ENCODE measurements at regions not wholly inside any gene's neighbourhood (a gene's known extent, or its start where the extent isn't known, plus 50 kb on each side); places are given as distances from the start of the nearest gene placed in this dataset.

DNA sequence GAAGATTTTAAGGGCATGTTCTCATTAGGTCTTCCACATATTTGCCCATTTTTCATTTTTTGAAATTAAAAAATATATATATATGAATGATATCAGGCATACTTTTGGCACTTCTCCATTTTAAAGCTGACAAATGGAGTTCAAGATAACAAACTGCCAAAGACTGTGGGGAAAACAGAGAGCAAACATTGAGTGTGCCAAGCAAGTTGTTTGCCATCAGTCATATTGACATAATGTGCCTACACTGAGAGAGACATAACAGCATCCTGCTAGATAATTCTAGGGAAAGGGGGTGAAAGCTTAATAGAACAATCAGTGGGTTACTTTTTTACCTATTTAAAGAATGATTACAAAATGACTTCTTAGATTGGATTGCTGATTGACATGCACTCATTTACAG is 529.4 kb upstream of the CXADR start:
- DNase-seq: no peak

DNA sequence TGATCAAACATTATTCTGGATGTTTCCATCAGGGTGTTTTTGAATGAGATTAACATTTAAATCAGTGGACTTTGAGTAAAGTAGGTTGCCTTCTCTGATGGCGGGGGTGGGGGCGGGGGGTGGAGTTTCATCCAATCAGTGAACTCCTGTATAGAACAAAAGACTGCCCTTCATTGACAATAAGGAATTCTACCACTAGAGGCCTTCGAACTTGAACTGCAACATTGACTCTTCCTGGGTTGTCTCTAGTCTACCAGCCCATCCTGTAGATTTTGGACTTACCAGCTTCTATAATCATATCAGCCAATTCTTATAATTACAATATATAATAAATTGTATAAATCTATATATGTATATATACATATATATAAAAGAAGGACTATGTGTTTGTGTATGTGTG is 520.4 kb upstream of the CXADR start:
- no peak for DNase-seq

DNA sequence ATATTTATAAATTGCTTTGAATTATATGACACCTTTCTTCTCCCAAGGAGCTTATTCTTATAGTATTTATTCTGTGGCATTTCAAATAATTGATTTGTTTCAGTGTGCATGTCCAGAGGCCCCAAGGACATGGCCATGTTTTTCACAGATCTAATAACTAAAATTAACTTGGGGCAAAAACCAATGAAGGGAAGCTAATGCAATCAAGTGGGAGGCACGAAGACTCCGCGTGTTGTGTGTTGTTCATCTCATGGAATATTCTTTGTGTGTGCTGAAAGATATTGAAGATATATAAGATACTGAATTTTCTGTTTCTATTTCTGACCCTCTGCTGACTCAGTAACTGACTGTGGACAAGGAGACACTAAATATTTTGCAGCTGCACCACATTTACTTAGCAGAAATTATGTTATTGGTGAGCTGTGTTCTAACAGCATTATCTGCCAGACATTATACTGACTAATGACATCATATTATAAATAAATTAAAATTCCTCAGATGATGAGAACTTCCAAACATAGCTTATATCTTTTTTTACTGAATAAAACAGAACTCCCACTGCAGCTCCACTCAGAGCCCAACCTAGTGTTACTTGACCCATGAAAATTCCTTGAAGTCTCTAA is 519.3 kb upstream of the CXADR start:
- DNase-seq: no peak

DNA sequence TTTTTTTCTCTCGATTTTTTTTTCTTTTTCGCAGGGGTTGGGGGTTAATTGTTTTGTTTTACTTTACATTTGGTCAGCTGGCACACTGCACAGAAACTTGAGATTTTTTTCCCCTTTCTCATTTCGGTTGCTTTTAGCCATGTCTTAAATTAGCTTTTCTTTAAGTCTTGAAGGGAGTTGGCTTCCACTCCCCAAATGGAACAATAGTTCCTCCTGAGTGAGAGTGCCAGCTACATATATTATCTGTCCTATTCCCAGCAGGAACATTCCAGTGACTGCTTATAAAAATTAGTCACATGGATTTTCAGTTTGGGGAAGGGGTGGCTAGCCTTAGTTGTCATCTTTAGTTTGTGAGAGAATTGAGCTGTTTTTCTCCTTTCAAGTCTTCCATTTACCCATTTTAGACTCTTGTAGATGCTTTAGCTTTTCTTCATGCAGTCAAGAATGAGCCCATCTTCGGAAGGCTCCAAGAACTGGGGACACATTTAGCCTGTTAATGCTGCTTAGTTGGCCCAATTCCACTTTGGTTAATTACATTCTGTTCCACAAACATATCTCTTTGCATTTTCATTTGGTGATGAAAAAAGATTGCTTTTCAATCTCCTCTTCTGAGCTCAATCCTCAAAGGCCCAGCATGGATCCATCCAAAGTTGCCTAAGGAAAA is 510.1 kb upstream of the CXADR start:
- DNase-seq: no peak

DNA sequence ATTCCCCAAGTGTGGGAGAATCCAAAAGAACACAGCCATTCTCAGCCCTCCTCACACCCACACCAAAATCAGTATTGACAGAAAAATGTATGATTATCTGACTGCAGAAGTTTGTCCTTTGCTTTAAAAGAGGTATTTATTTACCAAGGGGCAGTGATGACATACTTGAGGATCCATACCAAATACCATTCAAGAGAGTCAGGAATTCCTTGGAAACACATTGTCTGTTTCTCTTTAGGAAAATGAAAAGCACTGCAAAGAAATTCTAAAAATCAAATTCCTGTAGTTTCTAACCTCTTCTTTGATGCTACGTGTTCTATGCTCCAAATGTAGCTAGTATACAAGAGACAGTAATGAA is 509.6 kb upstream of the CXADR start:
- DNase-seq: no peak

DNA sequence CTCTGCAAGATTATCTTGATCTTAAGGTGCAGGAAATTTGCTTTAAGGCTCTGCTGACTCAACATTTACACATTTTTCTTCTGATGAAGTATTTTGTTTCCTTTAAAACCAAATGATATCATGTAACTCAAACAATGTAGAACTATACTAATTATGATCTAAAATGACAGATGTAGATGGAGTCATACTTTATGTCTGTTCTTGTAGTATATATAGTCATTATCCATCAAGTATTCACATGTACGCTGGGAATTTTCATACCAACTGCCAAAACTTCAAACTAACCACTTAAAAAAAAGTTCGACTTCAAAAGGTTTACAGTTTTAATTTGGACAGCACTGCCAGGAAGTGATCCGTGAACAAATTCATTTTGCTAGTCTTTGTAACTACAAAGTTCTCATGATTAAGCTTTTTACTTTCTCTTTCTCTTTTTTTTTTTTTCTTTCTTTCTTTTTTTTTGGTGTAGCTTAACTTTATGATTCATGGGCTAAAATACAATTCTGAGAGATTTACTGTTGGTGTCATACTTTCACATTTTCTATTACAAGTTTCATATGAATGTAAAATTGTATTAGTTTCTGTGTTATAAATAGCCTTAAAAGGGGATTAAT is 509.0 kb upstream of the CXADR start:
- no peak for DNase-seq

DNA sequence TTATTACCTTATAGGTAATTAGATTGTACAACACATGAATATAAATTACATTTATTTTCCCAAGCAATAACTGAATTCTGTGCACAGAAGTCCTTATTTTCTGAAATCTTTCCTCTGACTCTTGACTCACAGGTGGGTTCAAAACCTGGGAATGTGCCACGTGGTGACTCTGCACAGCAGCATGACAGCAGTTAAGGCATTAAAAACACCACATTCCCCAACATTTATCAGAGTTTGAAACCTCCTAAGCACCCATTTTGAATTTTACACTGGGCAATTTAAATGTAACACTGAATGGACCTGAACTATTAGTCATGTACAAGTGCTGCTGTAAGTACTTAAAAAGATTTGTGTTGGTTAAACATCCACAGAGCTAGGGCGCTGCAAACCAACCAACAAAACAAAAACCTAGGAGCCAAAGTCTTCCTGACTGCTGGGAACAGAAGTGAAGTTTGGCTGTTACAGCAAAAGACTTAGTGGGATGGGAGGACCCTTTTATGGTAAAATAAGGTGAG is 480.6 kb upstream of the CXADR start:
- no peak for DNase-seq

DNA sequence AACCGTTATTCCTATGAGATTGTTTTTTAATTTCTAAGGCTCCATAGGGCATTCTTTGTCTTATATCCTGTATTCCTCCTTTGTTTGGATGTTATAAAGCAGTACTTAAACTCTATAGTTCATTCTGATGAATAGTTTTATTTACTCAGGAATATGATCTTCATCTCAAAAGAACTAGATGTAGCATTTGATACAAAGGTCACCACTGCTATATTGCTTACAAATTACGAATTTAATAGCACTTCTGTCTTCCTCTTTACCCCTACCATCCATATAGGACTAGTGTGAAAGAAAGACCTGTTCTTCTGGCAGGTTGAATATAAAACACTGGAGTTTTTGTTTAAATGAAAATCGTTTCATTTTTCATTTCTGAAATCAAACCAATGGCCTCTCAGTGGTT is 468.1 kb upstream of the CXADR start:
- no peak for DNase-seq

DNA sequence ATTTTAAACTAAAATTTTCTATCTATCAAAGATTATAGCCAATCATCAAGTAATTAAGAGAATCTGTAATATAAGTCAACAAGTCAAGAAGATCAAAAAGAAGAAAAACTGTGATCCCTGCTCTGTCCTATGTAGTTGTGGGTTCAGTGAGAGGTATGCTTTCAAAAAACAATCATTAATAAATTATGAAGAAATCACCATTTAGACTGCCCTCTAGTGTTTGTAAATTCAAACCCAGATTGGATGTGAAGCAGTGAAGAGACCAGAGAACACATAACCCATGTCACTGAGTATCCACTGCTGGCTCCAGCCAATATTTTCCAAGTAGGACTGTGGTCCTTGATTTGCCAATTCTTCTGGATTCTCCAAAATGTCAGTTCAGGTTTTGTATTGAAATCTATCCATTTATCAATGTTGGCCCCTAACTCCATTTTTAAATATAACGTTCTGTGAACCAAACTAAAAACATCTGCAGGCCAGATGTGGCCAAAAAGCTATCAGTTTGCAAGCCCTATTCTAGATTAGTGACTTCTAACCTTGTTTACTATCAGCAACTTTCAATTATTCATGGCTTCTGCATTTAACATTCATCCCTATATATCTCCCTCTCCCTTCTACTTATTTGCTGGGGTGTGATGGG is 467.5 kb upstream of the CXADR start:
- no peak for DNase-seq

DNA sequence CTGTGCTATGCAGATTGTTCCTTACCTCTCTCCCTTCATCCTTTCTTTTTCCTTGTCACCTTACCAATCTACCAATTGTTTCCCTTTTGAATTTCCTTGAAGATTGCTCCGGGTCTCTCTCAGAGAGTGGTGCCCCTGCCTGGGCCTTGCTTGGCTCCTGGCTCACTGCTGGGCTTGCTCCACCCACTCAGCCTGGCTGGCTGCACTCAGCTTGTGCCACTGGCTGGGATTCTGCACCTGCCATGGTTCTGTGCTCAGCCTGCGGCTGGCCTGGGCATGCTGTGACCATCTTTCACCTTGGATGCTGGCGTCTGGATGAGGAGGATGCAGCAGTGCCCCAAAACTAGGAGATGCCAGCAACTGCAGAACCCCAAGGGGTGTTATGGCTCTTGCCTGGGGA is 463.9 kb upstream of the CXADR start:
- no peak for DNase-seq

DNA sequence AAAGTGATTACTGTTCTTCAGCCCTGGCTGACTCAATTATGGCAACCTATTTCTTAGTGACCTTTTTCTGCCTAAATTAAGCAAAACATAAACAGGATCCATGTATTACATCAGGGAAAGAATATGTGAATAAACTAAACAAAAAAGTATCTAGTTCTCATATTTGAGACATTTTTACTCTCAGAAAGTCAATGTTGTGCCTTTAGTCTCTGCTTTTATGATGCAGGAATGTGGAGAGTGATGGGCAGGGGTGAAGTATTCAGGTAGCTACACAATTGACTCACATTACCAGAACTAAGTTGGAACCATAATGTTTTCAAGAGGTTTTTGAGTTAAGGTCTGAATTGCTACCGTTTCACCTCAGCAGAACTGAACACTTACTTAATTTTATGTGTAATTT is 462.7 kb upstream of the CXADR start:
- DNase-seq: no peak

DNA sequence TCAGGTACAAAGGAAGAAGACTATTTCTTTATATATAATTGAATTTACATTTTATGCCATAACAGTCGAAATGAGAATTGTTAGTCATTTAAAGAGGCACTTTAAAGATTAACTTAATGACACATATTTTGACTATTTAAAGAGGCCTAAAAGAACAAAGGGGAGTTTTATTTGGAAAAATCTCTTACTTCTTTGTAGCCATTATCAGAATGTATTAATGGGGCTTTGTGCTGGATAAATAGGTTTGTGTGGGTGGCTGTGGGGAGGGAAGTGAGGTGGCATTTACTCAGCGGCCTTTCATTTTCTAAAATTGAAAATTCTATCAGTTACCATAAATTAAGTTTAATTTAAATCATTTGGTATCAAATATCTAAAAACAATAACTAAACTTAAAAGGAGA is 462.2 kb upstream of the CXADR start:
- DNase-seq: no peak

DNA sequence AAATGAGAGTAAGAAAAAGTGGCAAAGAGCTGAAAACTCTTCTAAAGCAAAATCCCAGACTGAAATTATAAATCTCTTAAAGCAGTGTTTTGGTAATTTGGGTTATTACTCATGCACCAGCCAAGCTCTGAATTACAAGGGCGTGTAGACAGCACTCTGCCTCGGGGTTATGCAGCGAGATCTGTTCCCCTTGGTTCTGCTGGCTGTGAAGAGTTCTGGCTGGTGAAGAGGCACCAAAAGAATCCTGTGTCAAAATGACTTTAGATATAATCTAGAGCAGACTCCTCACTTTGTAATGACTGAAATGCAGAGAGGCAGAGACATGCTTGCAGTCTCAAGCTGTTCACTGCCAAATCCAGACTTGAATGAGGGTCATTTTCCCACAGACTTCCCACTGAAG is 461.8 kb upstream of the CXADR start:
- DNase-seq: no peak

DNA sequence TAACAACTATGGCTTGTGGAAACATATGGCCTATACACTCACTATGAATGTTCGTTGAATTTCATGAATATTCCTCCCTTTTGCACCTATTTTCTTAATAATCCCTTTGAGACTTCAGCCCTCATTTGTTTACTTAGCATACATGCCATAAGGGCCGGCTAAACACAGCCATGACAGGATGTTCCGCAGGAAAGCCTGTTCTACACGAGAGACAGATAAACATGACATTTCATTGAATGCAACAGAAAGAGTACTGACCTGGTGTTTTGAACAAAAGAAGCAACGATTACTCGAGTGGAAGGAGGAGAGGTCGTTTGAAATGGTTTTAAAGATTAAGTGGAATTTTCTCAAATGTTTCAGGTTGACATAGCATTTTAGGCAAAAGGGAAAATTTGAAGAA is 459.5 kb upstream of the CXADR start:
- DNase-seq: no peak

DNA sequence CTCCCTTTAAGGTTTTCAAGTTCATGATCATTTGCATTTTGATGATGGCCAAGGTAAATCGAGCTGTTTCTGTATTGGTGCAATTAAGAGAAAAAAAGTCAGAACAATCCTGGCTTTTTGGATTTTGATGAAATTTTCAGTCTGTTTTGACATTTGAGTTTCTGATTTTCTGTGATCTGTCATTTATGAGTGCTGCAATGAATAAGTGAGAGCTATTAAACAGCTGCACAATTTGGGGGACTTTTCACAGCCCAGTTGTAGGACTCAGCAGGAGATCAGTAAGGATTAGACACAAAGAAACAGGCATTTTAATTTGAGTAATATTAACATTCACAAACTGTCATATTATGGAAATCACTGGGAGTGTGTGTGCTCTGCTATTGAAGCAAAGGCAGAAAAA is 452.9 kb upstream of the CXADR start:
- no peak for DNase-seq

DNA sequence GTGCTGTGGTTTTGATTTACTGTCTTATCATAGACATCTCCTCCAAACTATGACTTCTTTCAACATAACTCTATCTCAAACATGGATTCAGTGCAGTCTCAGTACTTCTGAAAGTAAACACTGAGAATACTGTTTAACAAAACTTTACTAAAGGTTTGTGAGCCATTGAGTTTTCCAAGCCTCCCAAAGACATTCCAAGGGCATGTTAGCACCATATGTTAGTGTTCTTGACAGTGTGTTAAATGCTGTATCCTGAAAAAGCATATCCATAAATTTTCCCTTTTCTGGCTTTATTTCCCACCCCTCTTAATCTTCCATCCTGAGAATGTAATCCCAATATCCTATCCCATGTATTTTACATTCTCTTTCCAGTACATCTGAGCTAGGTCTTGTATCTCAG is 446.8 kb upstream of the CXADR start:
- DNase-seq: no peak

DNA sequence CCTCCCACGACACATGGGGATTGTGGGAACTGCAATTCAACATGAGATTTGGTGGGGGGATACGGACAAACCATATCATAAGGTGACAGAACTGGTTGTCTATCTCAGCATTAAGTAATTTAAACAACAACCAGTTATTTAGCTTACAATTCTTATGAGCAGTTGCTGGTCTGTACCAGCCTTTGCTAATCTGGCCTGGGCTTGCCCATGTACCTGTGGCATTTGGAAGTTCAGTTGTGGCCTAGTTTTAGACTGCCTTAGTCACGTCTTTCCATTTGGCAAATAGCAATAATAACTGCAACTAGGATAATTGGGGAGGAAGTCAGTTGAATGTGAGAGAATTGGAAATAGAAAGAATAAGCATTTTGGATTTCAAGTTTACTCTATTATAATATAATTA is 441.8 kb upstream of the CXADR start:
- no peak for DNase-seq

DNA sequence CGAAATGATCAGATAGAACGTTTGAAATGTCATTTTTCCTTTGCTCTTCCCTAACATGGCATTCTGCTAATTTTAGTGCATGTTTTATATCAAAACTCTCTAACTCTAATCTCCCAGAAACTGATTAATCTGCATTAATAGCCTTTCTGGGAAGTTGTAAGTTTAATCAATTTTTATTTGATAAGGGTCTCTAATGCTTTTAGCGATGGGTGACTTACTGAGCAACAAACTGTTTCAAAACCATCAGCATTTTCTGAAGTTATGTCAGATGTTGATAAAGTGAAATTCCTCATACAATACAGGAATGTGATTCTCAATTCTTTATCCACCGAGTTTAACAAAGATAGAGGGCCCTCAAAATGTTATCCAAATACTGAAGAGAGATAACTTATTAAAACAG is 431.6 kb upstream of the CXADR start:
- no peak for DNase-seq

DNA sequence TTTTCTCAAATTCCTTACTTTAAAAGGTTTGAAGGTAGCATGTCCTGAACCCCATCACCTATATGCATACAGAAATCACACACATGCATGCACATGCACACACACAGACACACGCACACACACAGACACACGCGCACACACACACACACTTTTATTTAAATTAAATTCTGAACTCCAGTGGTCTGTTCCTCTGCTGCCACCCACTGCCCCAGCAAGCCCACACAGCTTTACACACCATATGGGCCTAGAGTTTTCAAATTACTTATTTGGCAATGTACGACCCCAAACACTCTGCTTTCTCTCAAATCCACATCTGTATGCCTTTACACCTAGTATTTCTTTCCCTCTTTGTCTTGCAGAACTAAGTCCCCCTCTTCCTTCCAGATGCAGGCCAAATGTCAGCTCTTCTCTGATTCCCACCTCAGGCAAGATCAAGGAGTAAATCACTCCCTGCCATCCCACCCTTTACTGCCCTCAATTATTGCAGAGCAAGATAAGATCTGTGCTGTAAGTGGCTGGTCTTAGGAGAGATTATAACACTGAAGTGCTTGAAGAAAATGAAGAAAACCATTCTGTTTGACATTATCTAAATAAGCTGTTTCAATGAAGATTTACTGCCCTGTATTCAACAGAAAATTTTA is 429.9 kb upstream of the CXADR start:
- DNase-seq: no peak

DNA sequence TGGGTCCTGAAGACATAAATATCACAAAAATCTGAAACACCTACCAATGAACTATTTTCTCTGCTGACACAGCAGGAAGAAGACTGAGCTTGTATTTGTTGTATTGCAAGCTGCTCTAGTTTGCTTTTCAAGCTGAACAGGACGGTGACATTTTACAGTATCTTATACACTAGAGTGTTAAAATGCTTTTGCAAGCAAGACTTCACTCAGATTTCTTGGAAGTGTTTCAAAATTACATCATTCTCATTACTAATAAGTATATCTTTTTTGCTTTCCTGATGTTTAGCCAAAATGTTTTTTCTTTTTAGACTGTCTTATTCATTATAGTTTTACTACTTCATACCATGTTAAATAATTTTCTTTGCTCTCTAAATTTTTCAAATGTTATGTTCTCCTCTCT is 427.1 kb upstream of the CXADR start:
- no peak for DNase-seq

DNA sequence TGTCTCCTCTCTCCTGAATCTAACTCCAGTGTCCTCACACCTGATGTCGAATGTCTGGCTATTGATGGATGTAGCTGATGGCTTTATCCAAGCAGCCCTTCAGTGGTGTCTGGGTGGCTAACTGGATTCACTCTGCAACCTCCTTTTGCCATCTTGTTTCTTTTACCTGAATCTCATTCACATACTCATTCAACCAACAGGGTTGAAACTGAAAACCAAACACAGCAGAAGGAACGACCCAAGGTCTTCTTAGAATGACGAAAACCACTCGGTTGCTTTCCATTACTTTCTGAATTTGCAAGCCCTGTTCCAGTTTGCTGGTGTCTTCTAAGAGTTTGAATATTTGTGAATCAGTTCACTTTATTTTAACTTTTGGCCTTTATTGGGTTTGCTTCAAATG is 424.3 kb upstream of the CXADR start:
- no peak for DNase-seq

DNA sequence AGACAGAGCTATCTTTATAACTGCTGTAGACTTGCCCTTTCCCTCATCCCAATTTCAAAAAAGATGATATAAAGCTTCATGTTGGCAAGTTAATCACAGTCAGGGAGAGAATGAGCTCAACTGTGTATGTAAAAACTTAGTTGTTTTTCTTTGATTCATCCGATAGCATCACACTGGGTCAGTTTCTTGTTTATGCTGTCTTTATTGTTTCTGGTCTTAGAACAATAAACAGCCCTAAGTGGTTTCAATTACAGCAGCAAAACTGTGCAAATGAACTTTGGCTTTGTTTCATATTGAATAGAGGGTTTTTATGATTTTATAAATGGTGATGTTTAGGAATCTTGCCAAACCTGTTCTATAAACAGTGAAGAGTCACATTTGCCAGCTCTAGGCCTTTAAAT is 423.8 kb upstream of the CXADR start:
- DNase-seq: no peak

DNA sequence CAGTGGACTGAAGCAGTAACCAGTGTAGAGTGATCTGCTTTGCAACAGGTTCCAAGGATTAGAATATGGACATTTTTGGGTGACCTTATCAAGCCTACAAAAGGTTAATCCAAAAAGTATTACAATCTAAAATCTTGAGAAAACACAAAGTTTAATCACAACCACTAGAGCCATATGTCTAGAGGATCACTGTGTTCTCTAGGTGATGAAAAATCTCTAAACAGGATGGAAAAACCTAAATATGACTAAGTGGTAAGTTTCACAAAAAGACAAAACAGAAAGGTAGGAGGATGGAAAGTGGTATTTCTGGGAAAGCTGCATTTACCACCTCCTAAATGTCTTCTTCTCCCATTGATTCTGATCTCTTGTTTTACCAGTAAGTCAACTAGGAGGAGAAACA is 411.1 kb upstream of the CXADR start:
- no peak for DNase-seq

DNA sequence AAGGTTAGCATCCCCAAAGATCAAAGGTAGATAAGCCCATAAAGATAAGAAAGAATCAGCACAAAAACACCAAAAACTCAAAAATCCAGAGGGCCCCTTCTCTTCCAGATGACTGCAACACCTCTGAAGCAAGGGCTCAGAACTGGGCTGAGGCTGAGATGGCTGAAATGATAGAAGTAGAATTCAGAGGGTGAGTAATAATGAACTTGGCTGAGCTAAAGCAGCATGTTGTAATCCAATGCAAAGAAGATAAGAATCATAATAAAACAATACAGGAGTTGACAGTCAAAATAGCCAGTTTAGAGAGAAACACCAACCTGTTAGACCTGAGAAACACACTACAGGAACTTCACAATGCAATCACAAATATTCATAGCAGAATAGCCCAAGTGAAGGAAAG is 406.9 kb upstream of the CXADR start:
- no peak for DNase-seq
